HG03135 (cell line): ENCODE measurements at regions not wholly inside any gene's neighbourhood (a gene's known extent, or its start where the extent isn't known, plus 50 kb on each side); places are given as distances from the start of the nearest gene placed in this dataset.

Experiments used
- ATAC-seq: cut with Tn5 transposase; IDR thresholded peaks from one replicate; pipeline ENCODE4 v1.9.1; 2021; ENCODE audit warnings: mild to moderate bottlenecking, moderate library complexity; ENCODE audit not compliant: unreplicated experiment

DNA sequence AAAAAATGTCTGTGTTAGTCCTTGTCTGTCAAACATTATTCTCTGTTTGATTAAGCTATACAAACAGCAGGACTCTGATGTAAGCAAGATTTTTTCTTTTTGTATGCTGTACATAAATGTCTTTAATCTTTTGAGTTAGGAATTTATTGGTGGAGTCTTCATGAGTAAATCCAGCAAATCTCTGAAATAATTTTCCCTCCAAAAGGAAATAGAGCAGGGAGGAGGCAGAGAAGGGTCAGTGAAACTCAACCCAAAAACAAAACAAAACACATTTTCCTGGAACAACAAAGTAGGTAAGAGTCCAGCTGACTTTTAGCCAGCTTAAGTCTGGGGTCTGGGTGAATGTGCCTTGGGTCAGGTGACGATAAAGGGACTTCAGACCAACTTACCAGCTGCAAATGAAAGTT, 113.7 kb downstream of the FOXA2 start:
- ATAC-seq, result no peak

DNA sequence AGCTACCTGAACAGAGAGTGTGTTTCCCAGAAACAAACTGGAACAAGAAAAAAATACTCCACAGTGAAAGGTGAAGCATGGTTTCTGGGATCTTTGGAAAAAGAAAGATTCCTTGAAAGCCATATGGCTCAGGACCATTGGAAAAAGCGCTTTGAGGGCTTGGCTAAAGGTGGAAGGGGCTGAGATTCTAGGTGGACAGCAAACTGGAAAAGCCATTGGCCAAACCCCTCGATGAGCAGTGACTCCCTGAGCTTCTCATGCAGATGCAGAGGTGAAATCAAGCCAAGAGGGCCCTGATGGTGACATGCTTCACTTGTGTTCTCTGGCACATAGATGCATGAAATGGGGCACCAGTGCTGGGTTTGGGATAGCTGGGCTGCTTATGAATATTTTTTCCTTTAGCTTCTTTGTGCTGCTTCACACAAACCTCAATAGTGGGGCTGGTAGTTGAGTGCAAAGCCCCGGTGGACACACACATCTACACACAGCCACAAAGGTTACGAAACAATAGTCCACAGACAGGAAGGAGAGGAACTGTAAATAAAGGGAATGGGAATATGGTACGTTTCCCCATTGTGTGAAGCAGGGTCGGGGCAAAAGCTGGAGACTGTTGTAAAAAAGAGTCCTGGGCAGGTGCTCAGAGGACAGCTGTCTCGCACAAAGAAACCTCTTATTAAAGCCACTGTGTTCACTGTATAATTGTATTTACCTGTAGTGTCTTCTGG, 117.8 kb downstream of the FOXA2 start:
- ATAC-seq, result no peak

DNA sequence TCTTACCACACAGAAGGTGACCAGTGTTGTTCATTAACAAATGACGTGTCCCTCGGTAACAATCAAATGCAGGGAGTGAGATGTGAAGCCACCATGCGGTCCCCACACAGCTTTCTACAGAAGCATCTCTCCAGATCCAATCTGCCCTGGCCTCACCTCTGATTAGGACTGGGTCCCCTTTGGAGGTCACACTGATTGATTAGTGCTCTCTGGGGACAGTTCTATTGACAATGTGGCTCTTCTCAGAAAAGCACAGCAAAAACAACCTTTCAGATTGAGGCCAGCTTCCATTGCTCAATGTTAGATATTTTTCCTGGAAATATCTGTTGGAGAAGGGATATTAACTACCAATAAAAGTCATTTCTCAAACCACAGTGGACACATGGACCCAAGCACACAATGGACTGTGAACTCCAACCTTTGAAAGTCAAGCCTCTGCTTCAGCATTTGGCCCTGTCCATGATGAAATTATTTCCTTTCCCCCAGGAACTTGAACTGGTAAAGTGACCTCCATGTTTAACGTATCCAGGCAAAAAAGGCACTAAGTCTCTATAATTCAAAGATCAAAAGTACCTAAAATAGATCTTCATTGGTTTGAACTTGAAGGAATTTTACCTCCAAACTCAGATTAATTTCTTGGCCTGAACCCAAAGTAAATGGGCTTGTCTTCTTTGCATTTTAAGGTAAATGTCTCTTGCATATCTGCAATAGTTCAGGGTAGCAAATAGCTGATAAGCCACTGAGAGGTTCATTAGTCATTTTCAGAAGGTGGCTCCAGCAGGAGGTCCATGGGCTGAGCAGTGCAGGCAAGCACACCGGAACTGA, 118.5 kb downstream of the FOXA2 start:
- no peak for ATAC-seq

DNA sequence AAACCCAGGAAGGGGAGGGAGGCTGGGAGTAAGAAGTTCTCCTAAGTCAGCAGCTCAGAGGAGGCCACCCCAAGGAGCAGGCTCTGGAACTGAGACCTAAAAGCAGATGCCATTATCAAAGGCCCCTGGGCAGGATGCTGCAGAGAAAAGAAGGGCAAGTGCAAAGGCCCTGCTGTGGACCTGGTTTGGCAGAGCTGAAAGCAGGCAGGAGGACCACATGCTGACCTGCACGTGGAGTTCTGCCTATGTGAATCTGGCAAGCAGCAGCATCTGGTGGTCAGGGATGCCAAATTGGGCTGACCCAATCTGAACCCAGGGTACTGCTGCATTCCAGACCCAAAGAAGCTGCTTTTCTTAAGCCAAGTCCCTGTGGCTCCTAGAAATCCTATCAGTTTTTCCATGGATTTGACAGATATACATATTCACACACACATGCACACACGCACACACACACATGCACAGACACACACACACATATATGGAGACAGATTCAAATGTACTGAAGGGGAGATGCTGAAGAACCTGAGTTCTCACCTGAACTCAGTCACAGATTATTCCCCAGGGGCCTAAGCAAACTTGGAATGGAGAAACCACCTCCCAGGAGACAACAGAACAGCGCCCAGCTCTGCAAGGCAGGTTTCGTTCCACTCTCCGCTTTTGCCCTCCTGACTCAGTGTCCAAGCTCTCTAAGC, 119.9 kb downstream of the FOXA2 start:
- ATAC-seq, result no peak

DNA sequence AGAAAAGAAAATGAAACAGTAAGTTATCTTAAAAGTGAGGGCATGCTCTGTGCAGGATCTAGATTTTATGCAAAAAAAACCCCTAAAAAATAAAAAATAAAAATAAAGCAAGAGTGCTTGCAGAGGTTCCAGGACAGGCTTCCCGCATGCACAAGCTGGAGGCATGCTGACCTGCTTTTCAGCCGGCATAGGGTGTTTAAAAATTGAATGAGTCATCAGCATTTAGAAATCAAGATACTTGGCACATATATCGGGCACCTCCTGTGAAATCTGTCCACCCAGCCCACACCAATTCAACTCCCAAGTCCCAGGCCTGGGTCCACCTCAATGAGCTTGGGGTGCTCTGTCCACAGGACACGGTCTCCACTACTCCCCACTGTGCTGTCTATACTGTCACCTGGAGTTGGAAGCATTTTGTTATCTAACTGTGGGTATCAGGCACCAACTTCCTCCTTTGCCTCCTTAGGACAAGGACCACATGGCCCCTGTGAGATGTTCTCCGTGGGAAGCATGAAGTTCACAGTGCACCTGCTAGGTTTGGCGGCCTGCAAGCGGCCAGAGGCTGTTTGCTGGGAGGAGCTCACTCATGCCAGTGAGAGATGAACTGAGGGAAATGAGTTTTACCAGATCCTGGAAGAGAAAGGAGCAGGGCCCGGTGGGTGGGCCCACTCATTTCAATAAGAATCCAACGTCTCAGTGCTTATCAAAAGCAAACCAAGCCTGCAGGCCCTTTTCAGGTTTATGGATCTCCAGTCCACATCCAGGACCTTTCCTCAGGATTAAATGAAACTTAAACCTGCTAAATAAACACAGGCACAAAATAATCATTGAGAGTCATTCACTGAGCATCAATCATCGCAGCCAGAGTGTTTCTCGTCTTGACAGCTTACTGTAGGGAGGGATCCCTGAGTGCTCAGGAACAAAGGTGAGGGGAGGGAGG, 121.1 kb downstream of the FOXA2 start:
- no peak for ATAC-seq

DNA sequence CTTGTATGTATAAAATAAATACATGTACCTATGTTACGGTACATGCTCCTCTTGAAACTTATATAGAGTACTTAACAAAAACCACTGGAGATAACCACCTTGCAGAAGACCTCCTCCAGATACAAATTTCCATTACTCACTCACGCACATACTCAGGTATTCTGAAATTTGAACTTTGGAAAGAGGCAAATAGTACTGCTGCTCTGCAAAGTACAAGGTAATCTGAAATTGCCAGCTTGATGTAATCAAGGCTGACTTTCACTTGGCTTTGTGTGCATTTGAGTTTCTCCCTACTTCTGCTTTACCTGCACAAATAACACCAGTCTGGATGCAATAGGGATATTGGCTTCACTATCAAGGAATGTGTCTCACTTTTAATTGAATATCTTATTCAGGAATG, 123.6 kb downstream of the FOXA2 start:
- no peak for ATAC-seq

DNA sequence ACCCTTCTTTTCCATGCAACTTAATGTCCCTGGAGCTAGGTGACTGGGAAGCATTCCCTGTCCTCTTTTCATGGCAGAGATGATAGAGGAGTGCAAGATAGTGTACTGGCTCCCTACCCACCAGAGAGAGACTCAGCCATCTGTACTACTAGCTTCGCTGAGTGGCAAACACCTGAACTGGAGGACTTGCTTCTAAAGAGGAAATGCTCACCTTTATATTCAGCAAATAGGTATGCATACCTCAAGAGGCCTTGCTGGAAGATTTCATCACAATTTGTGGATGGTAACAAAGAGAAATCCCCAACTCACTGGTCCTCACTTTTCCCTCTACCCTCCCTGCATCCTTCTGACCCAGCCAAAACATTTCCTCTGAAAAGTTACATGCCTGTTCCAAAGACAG, 124.1 kb downstream of the FOXA2 start:
- ATAC-seq, result no peak

DNA sequence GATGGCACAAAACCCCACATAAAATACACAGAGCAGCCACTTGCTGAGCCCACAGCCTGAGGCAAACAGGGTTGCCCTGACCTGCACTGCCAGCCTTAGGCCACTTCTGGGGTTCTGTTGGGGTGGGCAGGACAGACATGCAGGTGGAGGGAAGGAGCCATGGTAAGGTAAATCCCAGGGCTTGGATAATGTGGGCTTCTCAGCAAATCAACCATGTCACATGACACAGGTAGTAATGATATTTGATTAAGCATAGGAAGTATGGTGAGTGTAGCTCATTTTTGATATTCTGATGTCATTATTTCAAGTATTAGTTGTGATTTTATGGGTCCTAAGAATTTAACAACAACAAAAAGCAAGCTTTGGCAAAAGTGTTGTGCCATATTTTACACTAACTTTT, 124.6 kb downstream of the FOXA2 start:
- ATAC-seq, result no peak

DNA sequence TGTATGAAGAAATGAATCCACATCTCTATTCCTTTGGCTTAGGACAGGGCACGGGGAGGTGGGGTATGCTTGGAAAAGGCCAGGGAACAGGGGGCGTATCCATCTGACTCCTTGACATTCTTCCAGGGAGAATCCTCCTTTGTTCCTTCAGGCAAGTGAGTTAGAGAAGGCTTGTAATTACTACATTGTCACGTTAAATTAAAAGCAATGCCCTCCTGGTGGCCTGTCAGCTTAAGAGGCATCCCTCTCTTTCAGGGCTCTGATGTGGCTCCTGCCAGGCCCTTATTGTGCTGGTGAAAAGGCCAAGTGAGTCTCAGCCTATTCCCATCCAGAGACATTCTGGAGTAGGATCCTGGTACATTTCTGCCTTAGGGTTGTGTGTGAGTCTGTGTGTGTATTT, 128.3 kb downstream of the FOXA2 start:
- ATAC-seq, result no peak

DNA sequence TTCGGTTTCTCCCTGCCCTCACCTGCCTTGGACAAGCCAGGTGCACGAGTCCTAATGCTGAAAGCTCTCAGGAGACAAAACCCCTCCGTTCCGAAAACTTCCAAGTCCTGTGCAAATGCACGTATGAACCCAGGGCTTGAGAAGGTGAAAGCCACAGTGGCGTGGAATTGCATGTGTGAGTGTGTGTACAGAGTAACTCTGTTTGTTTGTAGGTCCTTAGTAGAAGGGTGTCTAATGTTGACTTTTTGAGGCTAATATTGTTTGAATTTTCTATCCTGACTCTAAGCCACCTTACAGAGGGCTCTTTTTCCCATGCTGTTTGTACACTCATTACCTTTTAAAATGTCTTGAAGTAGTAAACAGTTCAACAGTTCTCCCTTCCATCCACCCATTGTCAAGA, 129.1 kb downstream of the FOXA2 start:
- ATAC-seq, result no peak

DNA sequence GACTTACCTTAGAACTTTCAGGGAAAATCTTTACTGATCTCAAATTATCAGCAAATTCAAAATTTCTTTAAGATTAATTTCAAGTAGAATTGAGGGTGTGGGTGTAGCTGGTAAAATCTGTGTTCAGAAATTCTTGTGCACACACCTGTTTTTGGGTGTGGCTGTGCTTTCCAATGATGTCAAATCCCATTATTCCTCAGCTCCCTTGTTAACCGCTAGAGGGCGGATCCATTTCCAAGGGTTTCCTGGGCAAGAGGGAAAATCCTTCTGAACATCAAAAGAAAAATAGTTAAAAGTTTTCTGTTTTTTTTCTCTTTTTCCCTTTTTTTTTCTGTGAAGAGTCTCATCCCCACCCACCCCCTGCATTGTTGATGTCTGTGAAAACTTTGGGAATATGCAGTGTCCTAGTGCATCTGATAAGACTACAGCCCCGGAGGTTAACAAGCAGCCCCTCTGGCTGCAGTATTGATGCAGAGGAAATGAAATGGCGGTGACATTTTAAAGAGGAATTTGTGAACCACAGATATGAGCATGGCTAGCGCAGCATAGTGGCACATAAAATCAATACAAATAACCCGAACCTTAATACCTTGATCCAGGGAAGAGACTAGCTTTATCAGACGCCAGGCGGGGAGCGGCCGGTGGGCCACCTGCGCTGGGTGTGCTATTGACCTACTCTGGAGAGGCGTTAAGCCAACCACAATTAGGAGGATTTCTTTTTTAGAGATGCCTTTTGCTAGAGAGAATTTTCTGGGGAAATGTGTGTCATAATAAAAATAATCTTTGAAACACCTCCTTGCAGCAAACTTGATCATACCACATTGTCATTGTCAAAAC, 130.9 kb downstream of the FOXA2 start:
- no peak for ATAC-seq

DNA sequence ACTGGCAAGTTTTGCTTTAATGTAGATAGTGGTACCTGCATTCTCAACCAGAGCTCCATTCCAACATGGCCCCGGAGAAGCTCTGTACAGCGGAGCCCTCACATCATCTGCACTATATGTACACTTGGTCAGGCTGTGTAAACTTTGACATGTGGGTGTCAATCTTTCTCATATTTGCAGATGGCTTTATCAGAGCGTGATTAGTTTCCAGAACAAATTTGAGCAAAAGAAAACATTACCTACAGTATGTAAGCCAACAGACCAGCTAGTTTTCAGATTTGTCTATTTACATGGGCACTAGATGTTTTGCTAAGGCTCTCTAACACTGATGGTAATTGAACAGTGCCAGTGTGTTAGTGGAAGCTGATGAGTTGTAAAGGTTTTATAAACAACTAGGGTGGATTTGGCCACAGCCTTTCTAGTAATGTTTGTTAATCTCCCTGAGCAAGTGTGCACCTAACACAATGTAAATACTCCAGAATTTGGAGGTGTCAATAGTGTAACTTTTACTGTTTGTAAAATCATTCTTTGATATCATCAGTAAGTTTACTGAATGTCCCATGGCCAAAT, 131.8 kb downstream of the FOXA2 start:
- ATAC-seq, result no peak

DNA sequence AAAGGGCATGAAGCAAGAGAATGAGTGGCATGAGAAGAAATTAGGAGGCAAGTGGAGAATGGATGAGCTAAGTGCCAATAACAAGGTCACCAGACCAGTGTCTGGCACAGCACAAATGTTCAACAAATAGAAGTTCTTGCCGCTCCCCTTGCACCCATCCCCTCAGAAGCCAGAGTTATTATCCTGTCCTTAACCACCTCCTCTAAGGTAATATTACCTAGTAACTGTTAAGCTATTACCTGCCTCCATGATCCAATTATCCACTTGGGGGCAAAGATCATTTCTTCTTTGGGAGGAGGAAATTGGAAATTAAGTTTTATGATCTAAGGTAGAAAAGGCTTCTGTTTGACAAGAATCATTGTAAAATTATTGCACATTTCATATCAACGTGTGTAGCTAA, 133.8 kb downstream of the FOXA2 start:
- ATAC-seq, result no peak

DNA sequence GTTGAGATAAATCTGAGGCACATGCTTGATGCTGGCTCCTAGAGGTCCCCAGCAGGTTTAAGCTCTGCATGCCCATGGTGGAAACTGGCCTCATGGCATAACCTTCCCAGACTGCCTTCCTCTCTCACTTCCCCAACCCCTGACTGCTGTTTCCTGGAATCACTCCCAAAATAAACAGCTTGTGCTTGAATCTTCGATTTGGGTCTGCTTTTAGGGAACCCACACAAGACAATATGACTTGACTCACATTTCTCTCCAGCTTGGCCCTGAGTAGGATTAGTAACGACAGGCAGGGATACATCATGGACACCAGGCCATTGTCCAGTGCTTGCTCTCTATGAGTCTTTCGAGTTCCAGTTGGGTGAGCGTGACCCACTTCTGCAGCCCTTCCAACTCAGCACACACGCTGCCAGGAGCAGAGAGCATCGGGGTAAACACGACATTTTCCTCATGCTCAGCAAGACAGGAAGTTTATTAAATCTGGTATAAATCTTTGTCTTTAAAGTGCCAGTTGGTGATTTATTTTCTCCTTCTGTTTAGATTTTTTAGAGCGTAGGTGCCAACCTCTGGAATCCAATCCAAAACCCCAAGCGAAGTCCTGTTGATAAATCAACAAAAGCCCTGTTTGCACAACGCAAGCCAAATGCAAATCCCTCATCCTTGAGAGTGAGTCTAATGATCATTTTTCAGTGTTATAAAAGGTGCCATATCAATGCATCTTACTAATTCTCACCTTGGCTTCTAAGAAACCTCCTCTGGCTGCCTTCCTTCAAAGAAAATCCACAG, 135.0 kb downstream of the FOXA2 start:
- ATAC-seq, result no peak

DNA sequence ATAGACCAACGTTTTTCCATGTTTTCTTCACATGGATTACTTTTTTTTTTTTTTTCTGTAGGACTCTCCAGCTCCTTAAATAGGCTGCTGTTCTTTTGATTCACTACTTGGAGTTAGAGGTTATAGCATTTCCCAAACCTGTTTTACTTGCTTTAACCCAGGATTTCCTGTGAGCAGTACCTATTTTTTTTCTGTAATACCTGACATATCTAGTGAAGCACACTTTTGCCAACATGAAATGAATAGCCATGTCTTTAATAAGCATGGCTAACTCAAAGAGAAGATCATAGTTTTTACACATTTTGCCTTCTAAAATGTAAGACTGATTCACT, 137.0 kb downstream of the FOXA2 start:
- ATAC-seq, result no peak

DNA sequence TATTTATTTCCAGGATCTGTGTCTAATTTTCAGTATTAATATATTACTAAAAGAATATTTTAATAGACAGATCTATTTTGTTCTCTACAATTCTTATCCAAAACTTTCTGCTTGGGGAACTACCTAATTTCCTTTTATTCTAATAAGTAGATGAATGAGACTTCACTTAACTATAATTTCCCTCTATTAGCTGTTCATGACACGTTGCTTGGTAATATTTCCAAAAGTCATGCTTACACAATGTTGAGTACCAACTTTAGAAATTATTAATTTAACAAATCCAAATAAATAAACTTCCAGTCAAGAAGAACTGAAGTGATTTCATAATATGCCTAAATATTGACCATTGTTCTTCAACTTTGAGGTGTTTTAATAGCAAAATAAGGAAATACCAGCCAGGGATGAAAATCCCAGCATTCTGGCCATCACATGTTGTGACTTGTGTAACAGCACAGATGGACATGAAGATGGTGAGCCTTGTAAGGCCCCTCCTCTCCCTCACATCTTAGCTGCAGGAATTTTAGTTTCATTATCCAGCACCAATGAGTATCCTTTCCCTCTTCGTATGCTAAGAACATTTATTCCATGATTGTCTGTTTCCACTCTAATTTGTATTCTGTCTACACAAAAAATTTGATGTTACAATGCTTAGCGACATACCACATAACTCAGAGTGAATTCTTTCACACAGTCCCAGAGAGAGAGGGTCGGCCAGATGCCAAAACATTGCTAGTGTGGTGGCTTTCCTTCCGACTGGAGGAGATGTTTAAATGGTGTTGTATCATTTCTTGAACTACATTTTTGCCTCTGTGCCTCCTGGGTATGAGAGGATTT, 137.5 kb downstream of the FOXA2 start:
- ATAC-seq, result no peak

DNA sequence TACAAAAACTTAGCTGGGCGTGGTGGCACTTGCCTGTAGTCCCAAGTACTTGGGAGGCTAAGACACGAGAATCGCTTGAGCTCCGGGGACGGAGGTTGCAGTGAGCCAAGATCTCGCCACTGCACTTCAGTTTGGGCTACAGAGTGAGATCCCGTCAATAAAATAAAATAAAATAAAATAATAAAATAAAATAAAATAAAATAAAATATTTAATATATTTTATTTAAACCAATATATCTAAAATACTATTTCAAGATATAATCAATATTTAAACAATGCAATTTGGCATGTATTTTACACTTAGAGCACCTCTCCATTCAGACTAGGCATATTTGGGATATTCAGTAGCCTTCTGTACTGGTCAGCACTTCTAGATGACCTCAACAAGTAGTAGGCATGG, 142.1 kb downstream of the FOXA2 start:
- no peak for ATAC-seq

DNA sequence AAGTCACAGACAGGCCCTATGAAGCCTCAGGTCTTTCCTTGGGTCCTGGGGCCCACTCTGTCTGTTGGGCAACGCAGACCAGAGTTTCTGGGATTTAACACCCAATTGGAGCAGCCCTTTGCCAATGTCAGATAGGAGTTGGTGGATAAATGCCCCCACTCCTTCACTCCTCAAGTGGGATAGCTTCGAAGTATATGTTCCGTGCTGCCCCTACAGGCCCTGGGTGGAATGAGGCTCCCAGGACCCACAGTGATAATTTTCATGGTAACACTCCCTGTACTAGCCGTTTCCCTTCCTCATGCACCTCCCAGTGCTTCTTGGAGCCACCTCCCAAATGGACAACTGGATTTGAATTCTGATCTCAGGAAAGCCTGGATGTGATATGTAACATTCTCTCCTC, 145.4 kb downstream of the FOXA2 start:
- ATAC-seq, result no peak
